Germinal center (tissue), 1 donor: ENCODE measurements at regions not wholly inside any gene's neighbourhood (a gene's known extent, or its start where the extent isn't known, plus 50 kb on each side); places are given as distances from the start of the nearest gene placed in this dataset.
A peak's percentile ranks its signal among the peaks of the same experiment; 100 is the strongest.
"Not testable (repeated sequence)": the region's sequence is repeated elsewhere in the genome, so short reads cannot be mapped to it uniquely, and the experiment has no call there.

ENCODE experiments used
- DNase-seq: peaks from one replicate; pipeline ENCODE4 v3.0.0; 2012; ENCODE audit warnings: mixed read lengths, low spot score

DNA sequence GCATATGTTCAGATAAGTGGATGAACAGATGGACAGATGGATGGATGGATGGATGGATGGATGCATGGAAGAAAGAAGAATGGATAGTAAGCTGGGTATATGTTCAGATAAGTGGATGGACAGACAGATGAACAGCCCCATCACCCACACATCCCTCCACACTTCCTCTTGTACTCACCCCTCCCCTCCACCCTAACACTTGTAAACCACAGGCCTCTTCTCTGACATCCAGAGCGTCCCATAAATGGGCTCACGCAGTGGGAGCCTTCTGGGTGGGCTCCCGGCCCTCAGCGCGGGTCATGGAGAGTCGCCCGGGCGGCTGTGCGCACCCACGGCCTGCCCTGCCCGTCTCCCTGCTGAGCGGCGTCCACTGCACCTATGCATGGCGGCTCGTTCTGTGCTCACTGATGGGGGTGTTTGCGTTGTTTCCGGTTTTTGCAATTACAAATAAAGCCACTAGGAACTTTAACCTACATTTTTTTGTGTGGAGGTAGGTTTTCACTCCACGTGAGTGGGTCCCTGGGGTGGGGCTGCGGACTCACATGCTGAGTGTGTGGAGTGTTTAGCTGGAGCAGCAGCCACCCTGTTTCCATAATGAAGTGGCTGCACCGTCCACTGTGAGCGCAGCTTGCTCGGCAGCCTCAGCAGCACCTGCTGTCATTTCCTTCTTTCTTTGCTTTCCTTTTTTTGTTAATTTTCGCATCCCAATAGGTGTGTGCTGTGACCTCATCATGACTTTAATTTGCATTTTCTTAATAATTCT is 78.8 kb upstream of the SFSWAP start:
- DNase-seq = not testable (repeated sequence)

DNA sequence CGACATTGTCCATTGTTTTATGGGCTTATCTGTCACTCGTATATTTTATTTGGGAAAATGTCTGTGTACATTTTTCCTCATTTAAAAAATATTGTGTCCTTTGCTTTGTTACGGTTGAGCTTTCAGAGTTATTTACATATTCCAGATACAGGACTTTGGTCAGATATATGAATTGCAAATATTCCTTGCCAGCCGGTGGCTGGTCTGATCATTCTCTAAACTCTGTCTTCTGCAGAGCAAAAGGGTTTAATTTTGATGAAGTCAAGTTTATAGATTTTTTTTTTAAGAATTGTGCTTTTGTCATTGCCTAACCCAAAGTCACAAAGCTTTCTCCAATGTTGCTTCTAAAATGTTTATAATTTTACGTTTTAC is 78.3 kb upstream of the SFSWAP start:
- not testable (repeated sequence) for DNase-seq

DNA sequence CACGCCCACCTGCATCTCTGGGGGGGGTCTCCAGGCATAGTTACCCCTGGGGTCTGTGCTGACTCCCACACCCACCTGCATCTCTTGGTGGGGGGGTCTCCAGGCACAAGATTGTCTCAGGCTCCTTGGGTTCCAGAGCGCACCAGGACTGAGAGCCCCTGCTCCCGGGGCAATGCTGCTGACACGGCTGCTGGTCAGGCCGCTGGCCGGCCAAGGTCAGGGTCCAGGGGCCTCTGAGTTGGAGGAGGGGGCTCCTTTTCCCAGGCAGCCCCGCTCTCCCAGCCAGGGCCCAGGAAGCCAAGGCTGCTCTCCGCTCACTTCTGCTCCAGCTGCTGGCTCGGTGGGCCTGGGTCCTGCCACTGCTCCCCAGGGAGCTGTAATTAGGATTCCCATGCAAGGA is 77.3 kb upstream of the SFSWAP start:
- DNase-seq = not testable (repeated sequence)

DNA sequence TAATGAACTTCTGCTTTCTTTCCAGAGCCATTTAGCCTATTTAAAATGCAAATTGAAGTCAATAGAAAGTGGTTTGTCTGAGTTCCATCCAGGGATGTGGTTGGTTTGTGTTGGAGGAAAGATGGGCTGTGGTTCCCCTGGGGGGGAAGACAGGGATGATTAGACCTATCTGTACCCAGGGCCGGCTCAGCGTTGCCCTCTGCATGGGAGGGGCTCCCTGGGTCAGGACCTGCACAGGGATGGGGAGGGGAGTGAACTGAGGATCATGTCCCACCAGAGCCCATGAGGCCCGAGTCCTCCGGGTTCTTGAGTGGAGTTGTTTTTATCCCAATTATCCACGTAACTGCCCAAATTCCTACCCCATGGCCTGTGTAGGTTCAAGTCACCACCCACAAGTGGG is 76.9 kb upstream of the SFSWAP start:
- DNase-seq = no peak

DNA sequence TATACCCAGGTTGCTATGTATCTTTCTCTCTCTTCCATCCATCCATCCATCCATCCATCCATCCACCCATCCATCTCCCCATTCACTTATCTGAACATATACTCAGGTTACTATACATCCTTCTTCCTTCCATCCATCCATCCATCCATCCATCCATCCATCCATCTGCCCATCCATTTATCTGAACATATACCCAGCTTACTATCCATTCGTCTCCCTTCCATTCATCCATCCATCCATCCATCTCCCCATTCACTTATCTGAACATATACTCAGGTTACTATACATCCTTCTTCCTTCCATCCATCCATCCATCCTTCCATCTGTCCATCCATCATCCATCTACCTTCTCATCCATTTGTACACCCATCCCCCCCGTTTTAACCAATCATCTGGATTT is 75.9 kb upstream of the SFSWAP start:
- not testable (repeated sequence) for DNase-seq

DNA sequence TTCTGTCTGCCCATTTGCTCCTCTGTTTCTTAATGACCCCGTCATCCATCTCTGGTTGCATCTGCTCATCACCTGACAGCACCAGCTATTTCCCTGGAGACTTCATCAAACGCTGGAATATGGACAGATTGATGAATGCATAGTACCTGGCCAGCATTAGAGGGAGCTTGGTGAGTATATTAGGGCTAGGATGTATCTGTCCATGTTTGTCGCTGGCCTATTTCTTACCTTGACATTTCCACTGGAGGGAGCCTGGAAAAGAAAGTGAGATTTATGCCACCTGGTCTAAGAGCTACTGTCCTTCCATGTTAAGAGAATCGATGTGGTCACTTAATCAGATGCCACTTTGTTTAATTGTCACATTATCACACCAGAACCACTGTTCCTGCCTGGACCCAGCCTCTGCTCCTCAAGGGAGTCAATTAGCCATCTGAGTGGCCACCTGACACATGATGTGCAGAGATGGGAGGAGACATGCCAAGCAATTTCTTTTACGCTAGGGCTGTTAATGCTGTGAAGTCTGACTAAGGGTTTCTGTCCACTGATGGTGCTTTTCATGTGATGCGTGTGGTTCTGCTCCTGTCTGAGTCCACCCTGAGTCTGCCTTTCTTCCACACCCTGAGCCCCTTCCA is 75.3 kb upstream of the SFSWAP start:
- DNase-seq = no peak

DNA sequence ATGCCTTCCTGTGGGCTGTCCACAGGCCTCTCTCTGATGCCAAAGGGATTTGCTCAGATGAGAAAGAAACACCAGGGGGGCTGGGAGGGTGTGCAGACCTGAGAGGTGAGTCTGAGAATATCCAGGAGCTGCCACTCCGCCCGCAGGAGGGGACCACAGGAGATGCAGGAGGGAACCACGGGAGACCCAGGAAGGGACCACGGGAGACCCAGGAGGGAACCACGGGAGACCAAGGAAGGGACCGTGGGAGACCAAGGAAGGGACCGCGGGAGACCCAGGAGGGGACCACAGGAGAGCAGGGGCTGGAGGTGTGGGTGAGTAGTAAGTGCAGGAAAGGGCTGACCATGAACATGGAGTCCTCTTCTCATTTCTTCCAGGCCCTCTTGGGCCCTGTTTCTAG is 74.6 kb upstream of the SFSWAP start:
- no peak for DNase-seq

DNA sequence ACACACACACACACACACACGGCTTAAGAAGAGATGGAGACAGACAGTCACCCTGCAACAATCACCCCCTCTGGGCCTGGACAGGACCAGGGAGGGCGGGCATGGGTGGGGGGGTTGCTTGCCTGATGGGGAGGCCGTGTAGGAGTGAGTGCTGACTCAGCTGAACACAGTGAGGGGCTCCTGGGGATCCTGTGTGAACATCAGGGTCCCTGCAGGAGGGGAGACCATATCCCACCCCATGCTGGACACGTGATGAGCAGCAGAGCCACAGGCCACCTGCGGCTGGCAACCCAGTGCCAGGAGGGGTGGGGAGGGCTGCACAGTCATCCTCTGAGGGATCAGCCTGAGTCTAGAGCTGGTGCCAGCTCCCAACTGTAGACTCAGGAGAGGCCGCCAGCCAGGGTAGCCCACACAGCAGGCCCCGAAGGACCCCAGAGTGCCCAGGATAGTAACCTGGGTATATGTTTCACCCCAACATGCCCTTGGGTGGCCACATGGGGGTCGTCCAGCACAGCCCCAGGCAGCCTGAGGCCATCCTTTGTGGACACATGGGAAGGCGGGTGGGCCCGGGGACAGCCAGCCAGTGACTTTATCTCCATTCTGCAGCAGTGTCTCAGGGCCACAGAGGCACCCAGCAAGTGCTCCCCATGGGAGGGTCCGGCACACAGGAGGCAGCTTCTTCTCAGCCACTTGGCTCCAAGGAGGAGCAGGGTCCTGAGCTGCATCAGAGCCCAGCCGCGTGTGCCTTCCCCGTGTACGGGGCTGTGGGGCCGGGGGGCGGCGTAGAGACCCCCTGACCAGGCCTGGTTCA is 73.7 kb upstream of the SFSWAP start:
- DNase-seq = no peak

DNA sequence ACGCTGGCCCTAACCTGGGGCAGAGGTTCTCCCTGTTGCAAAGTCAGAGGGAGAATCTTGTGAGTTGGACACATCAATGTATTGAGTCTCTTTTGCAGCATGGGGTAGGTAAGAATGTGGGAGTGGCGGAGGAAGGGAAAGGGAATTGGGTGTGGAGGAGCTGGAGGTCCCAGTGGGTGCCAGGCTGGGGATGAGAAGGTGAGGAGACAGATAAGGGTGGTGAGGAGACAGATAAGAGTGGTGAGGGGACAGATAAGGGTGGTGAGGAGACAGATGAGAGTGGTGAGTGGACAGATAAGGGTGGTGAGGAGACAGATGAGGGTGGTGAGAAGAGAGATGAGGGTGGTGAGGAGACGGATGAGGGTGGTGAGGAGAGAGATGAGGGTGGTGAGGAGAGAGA is 72.9 kb upstream of the SFSWAP start:
- no peak for DNase-seq

DNA sequence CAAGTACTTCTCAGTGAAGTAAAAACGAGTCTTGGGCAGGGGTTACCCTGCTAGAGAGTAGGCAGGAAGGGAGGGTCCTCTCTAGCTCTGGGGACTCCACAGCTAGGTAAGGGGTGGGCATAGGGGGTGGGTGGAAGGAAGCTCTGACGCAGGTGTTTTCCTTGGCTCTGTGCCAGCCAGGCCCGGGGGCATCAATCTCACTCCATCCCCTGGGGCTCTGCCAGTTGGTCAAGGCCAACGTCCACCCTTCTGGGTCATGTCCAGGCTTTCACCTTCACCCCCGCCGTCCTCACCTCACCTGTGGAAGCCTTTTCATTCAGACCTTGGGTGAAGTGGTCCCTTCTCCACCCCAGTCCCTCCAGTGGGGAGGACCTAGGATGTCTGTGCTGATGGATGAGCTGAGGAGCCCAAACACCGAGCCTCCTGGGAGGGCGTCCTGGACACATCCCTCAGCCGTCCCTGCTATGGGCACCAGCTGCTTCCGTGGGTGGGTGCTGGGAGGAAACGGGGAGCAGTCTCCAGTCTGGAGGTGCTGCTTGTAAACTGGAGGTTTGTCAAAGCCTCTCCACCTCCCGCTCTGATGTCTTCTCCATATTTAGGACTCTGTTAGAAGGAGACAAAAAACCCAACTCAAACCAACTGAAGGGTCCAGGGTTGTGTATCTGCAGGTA is 71.5 kb upstream of the SFSWAP start:
- DNase-seq = no peak

DNA sequence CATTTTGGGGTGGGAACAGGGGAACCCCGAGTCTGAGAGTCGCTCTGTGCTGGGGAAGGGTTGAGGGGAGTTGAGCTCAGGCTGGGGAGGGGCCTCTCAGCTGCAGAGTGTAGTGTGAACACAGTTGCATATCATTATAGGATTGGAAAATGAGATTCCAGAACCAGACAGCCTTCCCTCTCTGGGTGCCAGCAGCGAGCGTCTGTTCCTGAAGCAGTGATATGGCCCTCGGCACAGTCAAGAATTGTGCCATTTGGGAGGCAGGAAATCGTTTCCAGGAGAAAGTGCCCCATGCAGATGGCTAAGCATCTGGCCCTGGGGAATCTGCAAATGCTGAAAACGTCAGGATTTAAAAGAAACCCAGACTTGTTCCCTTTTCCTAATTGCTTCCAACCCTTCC is 70.4 kb upstream of the SFSWAP start:
- DNase-seq = no peak

DNA sequence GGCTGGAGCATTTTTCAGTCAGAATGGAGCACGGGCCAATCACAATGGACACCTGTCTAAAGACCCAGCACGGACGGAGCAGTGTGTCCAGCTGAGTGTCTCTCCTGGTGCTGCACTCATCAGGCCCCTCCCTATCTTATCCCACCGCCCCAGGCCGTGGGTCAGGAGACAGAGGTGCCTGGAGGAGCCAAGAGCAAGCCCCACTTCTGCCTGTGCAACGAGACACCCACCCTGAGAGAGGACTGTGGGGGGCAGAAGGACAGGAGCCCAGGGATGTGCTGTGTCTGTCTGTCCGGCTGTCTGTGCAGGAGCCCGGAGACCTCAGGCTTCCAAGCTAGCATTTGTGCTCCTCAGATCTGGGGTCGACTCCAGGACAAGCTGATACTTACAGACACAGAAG is 69.6 kb upstream of the SFSWAP start:
- no peak for DNase-seq

DNA sequence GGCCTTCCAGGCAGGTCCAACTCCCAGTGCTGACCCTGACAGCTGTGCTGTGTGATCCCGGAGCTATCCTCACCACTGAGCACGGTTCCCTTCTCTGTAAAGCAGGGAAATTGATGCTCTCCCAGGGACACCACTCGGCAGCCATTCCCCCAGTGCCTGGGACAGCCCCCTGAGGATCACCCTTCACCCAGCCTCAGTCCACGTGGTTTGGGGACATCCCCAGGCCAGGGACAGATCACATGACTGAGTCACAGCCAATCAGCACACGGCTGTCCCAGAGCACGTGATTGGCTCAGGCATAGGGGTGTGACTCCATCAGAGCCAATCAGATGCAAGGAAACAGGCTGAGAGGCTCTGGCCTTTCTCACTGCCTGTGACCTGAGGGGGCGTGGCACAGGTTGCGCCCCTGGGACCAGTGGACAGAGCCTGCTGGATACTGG is 68.8 kb upstream of the SFSWAP start:
- DNase-seq = peak; percentile 25

DNA sequence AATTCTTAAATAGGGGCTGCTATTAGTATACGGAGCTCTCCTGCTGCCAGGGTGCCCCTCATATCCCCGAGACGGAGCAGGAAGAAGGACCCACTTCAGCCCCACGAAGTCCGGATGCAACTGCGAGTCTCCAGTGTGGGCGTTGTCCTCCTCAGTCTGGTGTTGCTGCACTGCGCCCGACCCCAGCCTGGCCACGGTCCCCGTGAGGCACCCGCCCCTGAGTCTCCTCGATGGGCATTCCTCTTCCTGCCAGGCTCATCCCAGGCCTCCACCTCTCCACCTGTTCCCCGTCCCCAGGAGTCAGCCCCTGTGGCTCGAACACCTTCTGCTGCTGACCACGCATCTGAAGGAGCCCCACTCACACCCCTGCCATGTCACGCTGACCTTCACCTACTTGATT is 68.1 kb upstream of the SFSWAP start:
- no peak for DNase-seq

DNA sequence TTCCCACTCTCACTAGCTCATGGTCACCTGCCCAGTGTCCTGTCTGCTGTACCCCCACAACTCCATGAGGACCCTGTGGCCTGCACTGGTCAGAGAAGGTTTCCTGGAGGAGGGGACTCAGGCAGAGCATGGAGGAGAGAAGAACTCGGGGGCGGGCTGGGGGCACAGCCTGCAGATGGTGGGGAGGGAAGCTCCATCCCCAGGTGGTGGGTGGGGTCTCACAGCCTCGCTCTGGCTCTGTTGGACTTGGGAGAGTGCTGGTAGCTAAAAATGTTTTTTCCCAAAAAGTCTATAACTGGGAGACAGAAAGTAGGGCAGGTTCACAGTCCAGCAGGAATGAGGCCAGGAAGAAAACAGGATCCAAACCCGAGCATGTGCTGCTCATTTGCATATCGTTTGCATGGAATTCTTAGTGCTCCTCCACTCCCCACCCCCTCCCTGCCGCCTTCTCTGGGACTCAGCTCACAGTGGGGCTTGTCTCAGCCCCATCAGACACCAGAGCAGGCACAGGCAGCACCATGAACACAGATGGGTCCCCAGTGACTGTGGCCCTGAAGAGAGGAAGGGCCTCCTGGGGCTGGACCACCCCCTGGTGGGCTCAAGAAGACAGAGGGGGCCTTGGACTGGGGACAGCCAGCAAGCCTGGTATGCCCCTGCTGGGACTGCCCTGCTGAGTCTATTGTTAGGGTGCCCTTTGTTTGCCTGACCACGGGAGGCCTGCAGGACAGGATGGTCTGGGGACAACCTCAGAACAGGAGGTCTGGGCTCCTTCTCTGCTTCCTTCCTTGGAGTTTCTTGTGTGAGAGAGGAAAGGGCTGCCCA is 67.0 kb upstream of the SFSWAP start:
- no peak for DNase-seq

DNA sequence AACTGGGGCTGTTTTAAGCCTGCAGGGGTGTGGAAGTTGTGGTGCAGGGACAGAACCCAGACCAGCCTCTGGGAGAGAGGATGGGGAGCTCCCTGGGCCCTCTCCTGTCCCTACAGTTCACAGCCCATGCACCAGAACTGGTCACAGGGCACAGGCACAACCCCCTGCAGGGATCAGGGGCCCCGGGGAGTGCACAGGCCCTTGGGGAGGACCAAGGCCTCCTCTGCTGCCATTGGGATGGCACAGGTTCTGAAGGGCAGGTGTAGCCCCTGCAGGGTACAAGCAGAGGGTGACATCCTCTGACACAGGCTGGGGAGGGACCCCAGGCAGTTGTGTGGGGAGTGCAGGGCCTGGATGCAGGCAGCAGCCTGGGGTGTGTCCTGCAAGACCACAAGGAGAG is 66.4 kb upstream of the SFSWAP start:
- no peak for DNase-seq

DNA sequence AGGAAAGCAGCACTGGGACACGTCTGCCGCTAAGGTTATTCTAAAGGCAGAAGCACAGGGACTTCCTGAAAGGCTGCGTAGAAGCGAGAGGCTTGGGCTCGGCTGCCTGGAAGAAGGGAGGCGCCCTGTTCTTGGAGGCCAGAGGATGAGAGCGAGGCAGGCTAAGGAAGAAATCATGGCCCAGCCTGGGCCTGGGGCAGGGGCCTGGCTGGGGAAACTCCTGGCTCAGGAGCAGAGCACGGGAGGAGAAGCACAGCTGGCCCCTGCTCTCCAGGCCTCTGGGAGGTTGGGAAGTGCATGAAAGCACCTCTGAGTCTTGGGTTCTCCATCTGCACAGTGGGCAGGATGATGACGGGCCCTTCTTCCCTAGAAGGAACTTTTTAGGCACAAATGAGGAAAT is 66.0 kb upstream of the SFSWAP start:
- not testable (repeated sequence) for DNase-seq

DNA sequence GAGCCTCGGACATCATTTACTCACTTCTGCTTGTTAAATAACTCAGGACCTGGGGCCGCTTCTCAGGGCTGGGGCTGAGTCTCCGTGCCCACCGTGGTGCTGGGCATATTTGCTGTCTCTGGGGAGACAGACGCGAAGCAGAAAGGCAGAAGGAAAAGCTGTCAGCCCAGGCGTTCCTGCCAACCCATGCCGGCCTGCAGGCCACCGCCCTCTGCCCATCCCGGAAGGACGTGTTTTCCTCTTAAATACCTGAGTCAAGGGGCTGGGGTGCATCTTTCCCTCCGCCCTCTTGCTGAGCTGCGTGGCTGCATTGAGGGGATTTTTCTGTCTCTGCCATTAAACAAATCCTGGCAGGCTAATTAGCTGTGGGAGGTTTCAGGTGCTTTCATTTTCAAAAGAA is 65.3 kb upstream of the SFSWAP start:
- DNase-seq = not testable (repeated sequence)

DNA sequence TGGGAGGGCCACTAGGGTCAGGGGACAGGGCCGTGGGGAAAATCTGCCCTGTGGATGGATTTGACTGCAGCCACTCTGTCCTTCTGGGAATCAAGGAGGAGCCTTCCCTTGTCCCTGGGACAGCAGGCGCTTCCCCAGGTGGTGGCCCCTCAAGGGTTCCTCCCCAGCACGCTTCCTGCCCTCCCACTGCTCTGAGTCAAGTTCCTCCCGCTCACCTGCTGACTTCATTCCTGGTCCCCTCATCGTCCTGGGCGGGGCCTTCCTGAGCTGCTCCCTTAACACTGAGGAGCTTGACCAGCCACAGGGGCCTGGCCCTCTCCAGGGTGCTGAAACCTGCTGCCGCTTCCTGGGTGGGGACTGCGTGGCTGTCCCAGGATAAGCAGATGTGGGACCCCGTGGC is 64.4 kb upstream of the SFSWAP start:
- not testable (repeated sequence) for DNase-seq

DNA sequence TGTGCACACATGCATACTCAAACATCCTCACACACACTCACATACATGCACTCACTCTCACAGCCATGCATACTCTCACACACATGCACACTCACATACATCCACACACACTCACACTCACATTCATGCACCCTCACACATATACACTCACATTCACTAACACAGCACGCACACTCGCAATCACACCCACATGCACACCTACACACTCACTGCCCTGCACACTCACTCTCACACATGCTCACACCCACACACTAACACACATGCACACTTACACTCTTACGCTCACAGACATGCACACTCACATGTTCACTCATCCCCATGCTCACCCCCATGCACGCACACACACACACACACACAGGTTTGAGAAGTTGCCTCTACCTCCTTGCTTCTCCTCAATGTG is 63.2 kb upstream of the SFSWAP start:
- no peak for DNase-seq

DNA sequence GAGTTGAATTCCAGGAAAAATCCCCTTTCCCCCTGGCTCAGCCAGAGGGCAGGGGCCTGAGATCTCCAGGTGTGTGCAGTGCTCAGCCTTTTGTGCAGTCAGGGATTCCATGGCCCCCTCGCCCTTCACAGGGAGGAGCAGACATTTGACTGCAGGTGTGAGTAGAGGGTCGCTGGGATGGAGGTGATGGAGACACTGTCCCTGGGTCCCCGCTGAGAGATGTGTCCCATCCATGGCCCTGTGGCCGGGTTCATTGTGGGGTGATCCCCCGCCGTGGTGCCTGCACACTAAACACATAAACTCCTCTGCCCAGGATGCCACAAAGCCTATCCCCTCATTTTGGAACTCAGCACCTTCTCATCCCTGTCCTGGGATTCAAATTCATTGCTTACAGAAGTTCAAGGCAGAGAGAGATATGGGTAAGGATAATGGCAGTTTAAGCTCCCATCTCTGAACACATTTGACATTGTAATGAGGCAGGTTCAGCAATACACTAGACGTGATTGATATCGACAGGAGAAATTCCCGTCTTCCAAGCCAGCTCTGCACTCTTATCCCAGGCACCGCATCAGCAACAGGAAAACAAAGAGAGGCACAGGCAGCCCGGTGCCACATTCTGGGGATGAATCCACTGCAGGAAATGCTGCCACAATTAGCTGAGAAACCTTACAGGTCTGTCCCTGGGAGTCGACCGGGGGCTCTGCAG is 55.3 kb upstream of the SFSWAP start:
- not testable (repeated sequence) for DNase-seq
